ENCODE measurements at regions not wholly inside any gene's neighbourhood (a gene's known extent, or its start where the extent isn't known, plus 50 kb on each side); places are given as distances from the start of the nearest gene placed in this dataset.

- Histone ChIP-seq H3K4me1 (no peaks in the 10 kb centered on the region), H3K4me3 (no peak overlapping the region), H3K9me3 (no peaks in the 10 kb centered on the region), H3K27ac (no peak overlapping the region), H3K36me3 (no peaks in the 10 kb centered on the region), H3K27me3 (no peaks in the 10 kb centered on the region)
- intact Hi-C loops (cut with DNase I): no loop called here
- ATAC-seq: no peak
- TF ChIP-seq, protein P1, sequence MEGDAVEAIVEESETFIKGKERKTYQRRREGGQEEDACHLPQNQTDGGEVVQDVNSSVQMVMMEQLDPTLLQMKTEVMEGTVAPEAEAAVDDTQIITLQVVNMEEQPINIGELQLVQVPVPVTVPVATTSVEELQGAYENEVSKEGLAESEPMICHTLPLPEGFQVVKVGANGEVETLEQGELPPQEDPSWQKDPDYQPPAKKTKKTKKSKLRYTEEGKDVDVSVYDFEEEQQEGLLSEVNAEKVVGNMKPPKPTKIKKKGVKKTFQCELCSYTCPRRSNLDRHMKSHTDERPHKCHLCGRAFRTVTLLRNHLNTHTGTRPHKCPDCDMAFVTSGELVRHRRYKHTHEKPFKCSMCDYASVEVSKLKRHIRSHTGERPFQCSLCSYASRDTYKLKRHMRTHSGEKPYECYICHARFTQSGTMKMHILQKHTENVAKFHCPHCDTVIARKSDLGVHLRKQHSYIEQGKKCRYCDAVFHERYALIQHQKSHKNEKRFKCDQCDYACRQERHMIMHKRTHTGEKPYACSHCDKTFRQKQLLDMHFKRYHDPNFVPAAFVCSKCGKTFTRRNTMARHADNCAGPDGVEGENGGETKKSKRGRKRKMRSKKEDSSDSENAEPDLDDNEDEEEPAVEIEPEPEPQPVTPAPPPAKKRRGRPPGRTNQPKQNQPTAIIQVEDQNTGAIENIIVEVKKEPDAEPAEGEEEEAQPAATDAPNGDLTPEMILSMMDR (IDR thresholded peaks at IDR 0.05): no peak
- no peak for DNase-seq
Measured at GRCh38 chr2:204127238-204127637, 190.7 kb downstream of the ICOS start.

DNA sequence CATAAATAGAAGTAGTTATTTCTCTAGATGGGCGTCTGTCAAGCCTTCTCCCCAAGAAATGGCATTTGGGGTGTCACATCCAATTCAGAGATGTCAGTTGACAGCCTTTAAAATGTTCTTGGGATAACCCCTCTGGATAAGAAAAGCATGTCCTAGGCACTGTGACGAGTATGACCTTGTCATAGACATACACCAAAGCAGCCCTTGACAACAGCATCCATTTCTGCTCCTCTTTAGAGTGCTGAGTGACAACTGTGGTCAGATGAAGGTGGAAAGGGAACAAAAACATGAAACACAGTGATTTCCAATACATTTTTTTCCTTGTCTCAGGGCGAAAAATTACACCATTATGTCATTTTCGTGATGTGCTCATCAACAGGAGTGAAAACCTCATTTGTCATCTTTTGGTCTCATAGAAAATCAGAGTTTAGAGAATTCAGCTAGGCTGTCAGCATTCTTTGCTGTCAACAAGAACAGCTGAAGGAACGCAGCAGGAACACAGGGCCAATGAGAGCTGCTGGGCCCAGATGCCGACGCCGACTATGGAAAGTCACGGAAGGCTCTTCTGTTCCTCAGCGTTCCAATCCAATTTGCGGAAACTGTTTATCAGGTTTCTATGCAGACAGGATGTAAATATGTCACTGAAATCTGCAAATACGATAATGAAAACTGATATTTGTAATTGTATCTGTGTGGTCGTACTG lies 193.2 kb downstream of the ICOS start:
- no peak for DNase-seq
- intact Hi-C loops (cut with DNase I): no loop called here
- no peaks in the 10 kb centered on the region for H3K36me3 ChIP-seq

GRCh38 chr2:204131621-204132020 lies 195.1 kb downstream of the ICOS start:
- no peaks in the 10 kb centered on the region for H3K36me3 ChIP-seq
- intact Hi-C loops (cut with DNase I): no loop called here
- H3K4me1 ChIP-seq: no peaks in the 10 kb centered on the region
- no peaks in the 10 kb centered on the region for H3K27me3 ChIP-seq
- no peak for DNase-seq
- TF ChIP-seq, protein P1 (IDR thresholded peaks at IDR 0.05): no peak
- H3K4me3 ChIP-seq: no peak overlapping the region
- no peak overlapping the region for H3K27ac ChIP-seq
- H3K9me3 ChIP-seq: no peaks in the 10 kb centered on the region
- no peak for ATAC-seq

More for the DNA sequence above, 193.2 kb downstream of the ICOS start:
- H3K27ac ChIP-seq: no peak overlapping the region
- TF ChIP-seq, protein P1 (IDR thresholded peaks at IDR 0.05): no peak
- no peak for ATAC-seq
- no peaks in the 10 kb centered on the region for H3K27me3 ChIP-seq
- no peaks in the 10 kb centered on the region for H3K9me3 ChIP-seq
- H3K4me1 ChIP-seq: no peaks in the 10 kb centered on the region
- H3K4me3 ChIP-seq: no peak overlapping the region

DNA sequence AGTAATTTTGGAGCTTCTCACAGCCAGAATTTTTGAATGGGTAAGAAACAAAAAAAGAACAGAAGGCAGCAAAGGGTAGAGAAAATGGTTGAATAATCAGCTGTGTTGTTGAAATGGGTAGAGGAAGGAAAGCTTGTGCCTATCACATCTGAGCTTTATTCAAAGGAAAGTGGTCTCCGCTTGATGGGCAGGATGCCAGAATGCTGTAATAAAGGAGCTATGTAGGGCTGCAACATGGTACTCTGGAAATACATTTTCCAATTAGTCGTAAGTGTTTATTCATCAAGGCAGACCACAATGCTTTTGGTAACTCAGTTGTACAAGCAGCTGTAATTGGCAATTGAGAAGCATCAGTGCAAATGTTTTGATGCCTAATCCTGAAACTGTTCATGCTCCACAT lies 196.9 kb downstream of the ICOS start:
- Histone ChIP-seq H3K4me1 (no peaks in the 10 kb centered on the region), H3K36me3 (no peaks in the 10 kb centered on the region), H3K9me3 (no peaks in the 10 kb centered on the region), H3K4me3 (no peak overlapping the region), H3K27ac (no peak overlapping the region), H3K27me3 (no peaks in the 10 kb centered on the region)
- ATAC-seq (no peak), DNase-seq (no peak)
- TF ChIP-seq, protein P1 (IDR thresholded peaks at IDR 0.05): no peak
- intact Hi-C loops (cut with DNase I): no loop called here

DNA sequence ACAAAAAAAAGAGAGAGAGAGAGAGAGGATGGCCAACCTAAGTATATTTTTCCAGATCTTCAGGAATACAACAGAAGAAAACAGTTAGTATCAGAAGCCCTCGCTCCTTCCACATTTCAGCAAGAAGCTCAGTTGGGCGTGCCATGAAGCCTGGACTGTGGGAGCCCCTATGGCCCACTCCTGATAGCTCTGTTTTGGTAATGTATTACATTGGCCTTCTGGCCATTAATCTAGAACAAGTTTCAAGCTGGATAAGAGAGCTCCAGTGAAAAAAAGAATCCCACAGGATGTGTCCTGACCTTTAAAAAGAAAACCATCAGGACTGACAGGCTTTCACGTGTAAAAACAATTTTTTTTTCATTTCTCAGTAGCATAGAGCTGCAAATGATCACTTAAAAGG lies 197.9 kb downstream of the ICOS start:
- no peaks in the 10 kb centered on the region for H3K9me3 ChIP-seq
- H3K36me3 ChIP-seq: no peaks in the 10 kb centered on the region
- no peaks in the 10 kb centered on the region for H3K4me1 ChIP-seq
- no peak overlapping the region for H3K4me3 ChIP-seq
- TF ChIP-seq, protein P1 (IDR thresholded peaks at IDR 0.05): no peak
- no peaks in the 10 kb centered on the region for H3K27me3 ChIP-seq
- ATAC-seq: no peak
- no peak for DNase-seq
- H3K27ac ChIP-seq: no peak overlapping the region
- intact Hi-C loops (cut with DNase I): no loop called here
